Spleen (tissue), 7 donors: ENCODE measurements at regions not wholly inside any gene's neighbourhood (a gene's known extent, or its start where the extent isn't known, plus 50 kb on each side); places are given as distances from the start of the nearest gene placed in this dataset.

Experiments
- CTCF ChIP-seq, 11 experiments: fragments of 200-600 bp in 7 of 11; fragments of 450-650 bp in 4 of 11; sonication (generic) in 4 of 11; IDR thresholded peaks in 8 of 11; conservative IDR thresholded peaks in 3 of 11; 1 replicate in 7 of 11; 2 replicates in 4 of 11; pipeline versions ENCODE4 v1.4.0 to v1.8.0; 2016 to 2021; ENCODE audit warnings: antibody characterized with exemption in 11 of 11, inconsistent platforms in 4 of 11, mild to moderate bottlenecking in 1 of 11
- POLR2A ChIP-seq, 3 donors: fragments of 450-650 bp; IDR thresholded peaks; one replicate each; pipeline ENCODE4 v1.5.1; 2017; ENCODE audit warnings: antibody characterized with exemption in 3 of 3, mild to moderate bottlenecking in 1 of 3
- POLR2AphosphoS5 ChIP-seq, 3 donors: sonication (generic); formaldehyde crosslinking; IDR thresholded peaks; one replicate each; pipeline ENCODE4 v1.5.1; 2017; ENCODE audit warnings: antibody characterized with exemption in 3 of 3
- donor health status: DM: no; HTN: no; CAD: no; lungs with moderate emphysema.
- donor health status: DM: no; HTN: no; CAD: no.
- donor health status: DM: no; HTN: no; CAD: no.

- TF ChIP-seq POLR2AphosphoS5 (IDR thresholded peaks at IDR 0.05) (no peak), POLR2A (IDR thresholded peaks at IDR 0.05) (no peak), CTCF (IDR thresholded peaks at IDR 0.05 in 8 of 11, conservative IDR thresholded peaks at IDR 0.05 in 3 of 11) (no peak)
Measured at GRCh38 chr4:130127297-130127696, 1031.3 kb downstream of the C4orf33 start.
